Left lung (tissue), 4 donors: ENCODE measurements at regions not wholly inside any gene's neighbourhood (a gene's known extent, or its start where the extent isn't known, plus 50 kb on each side); places are given as distances from the start of the nearest gene placed in this dataset.
A peak's percentile ranks its signal among the peaks of the same experiment; 100 is the strongest.

ENCODE experiments used
- ATAC-seq: fragments of 200-7000 bp; cut with Tn5 transposase; one replicate; pipeline ENCODE4 v1.9.1; 2020; ENCODE audit warnings: moderate library complexity
- DNase-seq, 4 donors: peaks; one replicate each; pipeline ENCODE4 v3.0.0-alpha.2; 2013 to 2020
- H3K27ac ChIP-seq, 2 donors: fragments of 200-600 bp; sonication (generic) in 1 of 2; one replicate each; pipeline versions ENCODE4 v1.5.0 to v1.8.0; 2020 to 2021
- H3K27me3 ChIP-seq, 2 donors: fragments of 200-600 bp; sonication (generic) in 1 of 2; one replicate each; pipeline versions ENCODE4 v1.5.0 to v1.8.0; 2020 to 2021
- H3K36me3 ChIP-seq, 2 donors: fragments of 200-600 bp; sonication (generic) in 1 of 2; one replicate each; pipeline versions ENCODE4 v1.5.0 to v1.8.0; 2020 to 2021
- H3K4me1 ChIP-seq, 2 donors: fragments of 200-600 bp; one replicate each; pipeline ENCODE4 v1.8.0; 2021
- H3K4me3 ChIP-seq, 2 donors: fragments of 200-600 bp; sonication (generic) in 1 of 2; one replicate each; pipeline versions ENCODE4 v1.5.0 to v1.8.0; 2020 to 2021; ENCODE audit warnings: mild to moderate bottlenecking in 1 of 2
- H3K9me3 ChIP-seq, 2 donors: fragments of 200-600 bp; sonication (generic) in 1 of 2; one replicate each; pipeline versions ENCODE4 v1.5.0 to v1.8.0; 2020 to 2021
- CTCF ChIP-seq, 2 donors: fragments of 200-600 bp; sonication (generic) in 1 of 2; IDR thresholded peaks; one replicate each; pipeline versions ENCODE4 v1.5.0 to v1.8.0; 2021; ENCODE audit warnings: antibody characterized with exemption in 2 of 2
- intact Hi-C, 2 donors: fragments of 100-400 bp; cut with DNase I; formaldehyde crosslinking; loops; one replicate each; pipeline versions ENCODE4 v1.11.2 to v1.14.2; 2022
- donor health status: DM: no; HTN: yes; CAD: no.
- donor health status: DM: no; HTN: no; CAD: no.

GRCh38 chr3:28745916-28746617 lies 397.4 kb upstream of the AZI2 start:
- Histone ChIP-seq H3K27ac (no peak overlapping the region), H3K4me3 (no peak overlapping the region), H3K27me3 (no peaks in the 10 kb centered on the region), H3K4me1 (peaks cover 0 to 5% of the 10 kb centered on the region in 2 donors), H3K9me3 (peaks cover 0 to 28% of the 10 kb centered on the region in 2 donors), H3K36me3 (no peaks in the 10 kb centered on the region)
- no peak for ATAC-seq
- DNase-seq, result peak in 2 of 4 donors; percentile 26
- intact Hi-C loops, result no loop called here
- TF ChIP-seq CTCF (IDR thresholded peaks at IDR 0.05), result no peak

- Histone ChIP-seq H3K27me3 (no peaks in the 10 kb centered on the region), H3K4me1 (peaks cover 0 to 5% of the 10 kb centered on the region in 2 donors), H3K9me3 (peaks cover 0 to 35% of the 10 kb centered on the region in 2 donors), H3K4me3 (no peak overlapping the region), H3K27ac (no peak overlapping the region), H3K36me3 (no peaks in the 10 kb centered on the region)
- TF ChIP-seq CTCF (IDR thresholded peaks at IDR 0.05), result no peak
- ATAC-seq, result no peak
- intact Hi-C loops, result no loop called here
- DNase-seq, result no peak
These were observed 398.4 kb upstream of the AZI2 start for GRCh38 chr3:28746990-28747389.

DNA sequence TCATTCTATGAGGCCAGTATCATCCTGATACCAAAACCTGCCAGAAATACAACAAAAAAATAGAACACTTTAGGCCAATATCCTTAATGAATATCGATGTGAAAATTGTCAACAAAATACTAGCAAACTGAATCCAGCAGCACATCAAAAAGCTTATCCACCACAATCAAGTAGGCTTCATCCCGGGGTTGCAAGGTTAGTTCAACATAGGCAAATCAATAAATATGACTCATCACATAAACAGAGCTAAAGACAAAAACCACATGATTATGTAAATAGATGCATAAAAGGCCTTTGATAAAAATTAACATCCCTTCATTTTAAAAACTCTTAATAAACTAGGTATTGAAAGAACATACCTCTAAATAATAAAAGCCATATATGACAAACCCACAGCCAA lies 403.2 kb upstream of the AZI2 start:
- H3K4me1 ChIP-seq, result no peaks in the 10 kb centered on the region
- peaks cover 0 to 46% of the 10 kb centered on the region in 2 donors for H3K9me3 ChIP-seq
- intact Hi-C loops, result no loop called here
- H3K4me3 ChIP-seq, result no peak overlapping the region
- no peaks in the 10 kb centered on the region for H3K36me3 ChIP-seq
- no peaks in the 10 kb centered on the region for H3K27me3 ChIP-seq
- DNase-seq, result no peak
- no peak overlapping the region for H3K27ac ChIP-seq
- no peak for ATAC-seq
- TF ChIP-seq CTCF (IDR thresholded peaks at IDR 0.05), result no peak

GRCh38 chr3:28752290-28752689 lies 403.7 kb upstream of the AZI2 start:
- intact Hi-C loops, result no loop called here

DNA sequence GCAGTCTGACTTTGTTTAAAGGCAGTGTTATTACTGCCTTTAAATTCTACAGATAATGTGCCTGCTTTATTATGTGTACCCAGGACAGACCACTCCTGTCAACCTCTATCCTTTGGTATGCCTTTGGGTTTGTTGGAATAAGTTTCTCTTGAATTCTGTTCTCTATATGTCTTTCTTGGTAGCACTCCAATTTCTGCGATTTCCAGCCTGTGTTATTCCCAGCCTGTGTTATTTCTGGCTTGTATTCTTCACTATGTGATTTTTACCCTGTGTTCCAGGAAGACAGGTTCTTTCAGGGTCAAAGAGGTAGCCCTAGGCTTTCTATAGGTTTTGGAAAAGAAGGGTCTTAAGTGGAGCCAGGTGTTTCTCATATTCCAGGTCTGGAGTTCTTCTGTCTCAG lies 407.4 kb upstream of the AZI2 start:
- intact Hi-C loops, result no loop called here

More at GRCh38 chr3:28752290-28752689, 403.7 kb upstream of the AZI2 start:
- Histone ChIP-seq H3K4me3 (no peak overlapping the region), H3K36me3 (no peaks in the 10 kb centered on the region), H3K4me1 (no peaks in the 10 kb centered on the region), H3K27me3 (no peaks in the 10 kb centered on the region), H3K27ac (no peak overlapping the region), H3K9me3 (peaks cover 0 to 46% of the 10 kb centered on the region in 2 donors)
- DNase-seq (no peak), ATAC-seq (no peak)
- TF ChIP-seq CTCF (IDR thresholded peaks at IDR 0.05), result no peak

More for the DNA sequence above, 407.4 kb upstream of the AZI2 start:
- Histone ChIP-seq H3K27ac (no peak overlapping the region), H3K9me3 (peaks cover 0 to 17% of the 10 kb centered on the region in 2 donors), H3K4me1 (no peaks in the 10 kb centered on the region), H3K4me3 (no peak overlapping the region), H3K36me3 (no peaks in the 10 kb centered on the region), H3K27me3 (no peaks in the 10 kb centered on the region)
- TF ChIP-seq CTCF (IDR thresholded peaks at IDR 0.05), result no peak
- no peak for DNase-seq
- no peak for ATAC-seq
